ENCODE measurements at regions not wholly inside any gene's neighbourhood (a gene's known extent, or its start where the extent isn't known, plus 50 kb on each side); places are given as distances from the start of the nearest gene placed in this dataset.

DNA sequence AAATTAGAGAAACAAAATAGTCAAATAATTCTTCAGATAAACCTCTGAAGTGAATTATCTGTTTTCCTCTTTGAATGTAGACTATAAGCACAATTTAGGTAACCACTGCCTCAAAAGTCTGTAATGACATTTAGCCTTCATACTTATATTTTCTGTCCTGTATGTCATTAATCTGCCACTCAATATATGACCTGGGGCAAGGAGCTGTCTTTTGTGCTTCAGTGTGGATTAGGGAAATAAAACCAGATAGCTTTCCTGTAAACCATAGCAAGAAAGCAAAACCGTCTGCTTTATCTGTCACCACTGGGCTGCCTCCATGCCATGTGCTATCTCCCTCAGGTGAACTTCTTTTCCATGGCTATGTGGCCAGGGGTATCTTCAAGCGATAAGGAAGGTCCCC, 606.6 kb upstream of the C9orf72 start:
- no TSS peak for BruUV-seq (replicated peaks)
- Histone ChIP-seq H2BK5ac (ENCODE audit: low read depth, low read length, poor library complexity, severe bottlenecking) (no peak overlapping the region), H2BK20ac (ENCODE audit: low read depth, low read length) (no peak overlapping the region), H4K20me1 (ENCODE audit: insufficient read depth, low read length) (no peaks in the 10 kb centered on the region), H3K27me3 (ENCODE audit: control insufficient read depth, insufficient read depth, low read length) (no peaks in the 10 kb centered on the region), H2AK5ac (ENCODE audit: low read depth, low read length) (no peak overlapping the region), H3K79me1 (ENCODE audit: low read depth in 1 of 2, low read length in 2 of 2) (no peaks in the 10 kb centered on the region), H3K4ac (ENCODE audit: low read depth, low read length) (no peak overlapping the region), H3K27ac (ENCODE audit: insufficient read depth, low read length) (no peak overlapping the region), H3K36me3 (ENCODE audit: control insufficient read depth, insufficient read depth, low read length) (no peaks in the 10 kb centered on the region), H4K91ac (ENCODE audit: insufficient read depth, low read depth, low read length) (no peak overlapping the region), H3K18ac (ENCODE audit: low read depth, low read length) (no peak overlapping the region), H2BK15ac (ENCODE audit: low read depth, low read length) (no peak overlapping the region), H3K9me3 (ENCODE audit: control insufficient read depth, insufficient read depth, low read length) (no peaks in the 10 kb centered on the region), H2AFZ (replicated peaks; ENCODE audit: low read length, poor library complexity) (no peak overlapping the region), H3K14ac (replicated peaks; ENCODE audit: low read depth, low read length) (no peak overlapping the region), H2AK9ac (replicated peaks; ENCODE audit: low read depth, low read length, poor library complexity) (no peak overlapping the region), H3K9ac (ENCODE audit: low read depth, low read length) (no peak overlapping the region), H3K4me3 (ENCODE audit: insufficient read depth, low read depth, low read length) (no peak overlapping the region), H3K4me1 (ENCODE audit: control insufficient read depth, insufficient read depth, low read length) (no peaks in the 10 kb centered on the region), H3K56ac (ENCODE audit: extremely low read depth, insufficient read depth, low read length) (no peak overlapping the region), H3K9me1 (ENCODE audit: insufficient read depth, low read length) (no peaks in the 10 kb centered on the region), H4K8ac (ENCODE audit: low read depth in 2 of 2, low read length in 2 of 2) (no peak overlapping the region), H2BK120ac (ENCODE audit: low read depth, low read length) (no peak overlapping the region), H3K23ac (ENCODE audit: low read depth, low read length) (no peak overlapping the region), H4K5ac (ENCODE audit: low read depth, low read length) (no peak overlapping the region), H3K4me2 (ENCODE audit: low read depth, low read length) (no peak overlapping the region)
- ChIA-PET CTCF (no interaction called here), POLR2A (ENCODE audit: unreplicated experiment) (no interaction called here)
- TF ChIP-seq RCOR1 (IDR thresholded peaks at IDR 0.05; ENCODE audit: insufficient replicate concordance, low read length) (no peak), POLR2A (IDR thresholded peaks at IDR 0.05; ENCODE audit: low read depth, low read length) (no peak), FOS (IDR thresholded peaks at IDR 0.05; ENCODE audit: low read depth, low read length) (no peak), BHLHE40 (IDR thresholded peaks at IDR 0.05; ENCODE audit: low read depth, low read length) (no peak), CEBPB (IDR thresholded peaks at IDR 0.05; ENCODE audit: low read depth, low read length) (no peak), SMC3 (IDR thresholded peaks at IDR 0.05; ENCODE audit: low read depth, low read length) (no peak), MAFK (IDR thresholded peaks at IDR 0.05; ENCODE audit: low read depth, low read length) (no peak), MXI1 (IDR thresholded peaks at IDR 0.05; ENCODE audit: borderline replicate concordance, low read depth, low read length) (no peak), RAD21 (IDR thresholded peaks at IDR 0.05; ENCODE audit: low read length) (no peak), NFE2L2 (IDR thresholded peaks at IDR 0.05; ENCODE audit: low read depth, low read length) (no peak), RFX5 (IDR thresholded peaks at IDR 0.05; ENCODE audit: low read depth, low read length) (no peak)
- TF ChIP-seq, protein P1, sequence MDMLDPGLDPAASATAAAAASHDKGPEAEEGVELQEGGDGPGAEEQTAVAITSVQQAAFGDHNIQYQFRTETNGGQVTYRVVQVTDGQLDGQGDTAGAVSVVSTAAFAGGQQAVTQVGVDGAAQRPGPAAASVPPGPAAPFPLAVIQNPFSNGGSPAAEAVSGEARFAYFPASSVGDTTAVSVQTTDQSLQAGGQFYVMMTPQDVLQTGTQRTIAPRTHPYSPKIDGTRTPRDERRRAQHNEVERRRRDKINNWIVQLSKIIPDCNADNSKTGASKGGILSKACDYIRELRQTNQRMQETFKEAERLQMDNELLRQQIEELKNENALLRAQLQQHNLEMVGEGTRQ (IDR thresholded peaks at IDR 0.05; ENCODE audit: low read depth, low read length) = no peak
- ATAC-seq (ENCODE audit: low read depth) (no peak), DNase-seq (no peak)
- intact Hi-C loops (cut with micrococcal nuclease) (no loop called here), in situ Hi-C loops (cut with MboI; ENCODE audit: low sequenced_read_pairs) (no loop called here), dilution Hi-C loops (cut with HindIII; ENCODE audit: low sequenced_read_pairs, unreplicated experiment) (no loop called here)
- no CpG with 5 or more reads among the region's 2 CpGs for WGBS, 2 experiments (ENCODE audit: extremely low coverage in 2 of 2, insufficient read length in 1 of 2)
